Nucleus accumbens (tissue), 56 donors: ENCODE measurements at regions not wholly inside any gene's neighbourhood (a gene's known extent, or its start where the extent isn't known, plus 50 kb on each side); places are given as distances from the start of the nearest gene placed in this dataset.
A peak's percentile ranks its signal among the peaks of the same experiment; 100 is the strongest.

Experiments used
- DNase-seq, 56 donors: peaks; one replicate each; lab custom pipeline; 2025; lab: John Stamatoyannopoulos, UW

DNA sequence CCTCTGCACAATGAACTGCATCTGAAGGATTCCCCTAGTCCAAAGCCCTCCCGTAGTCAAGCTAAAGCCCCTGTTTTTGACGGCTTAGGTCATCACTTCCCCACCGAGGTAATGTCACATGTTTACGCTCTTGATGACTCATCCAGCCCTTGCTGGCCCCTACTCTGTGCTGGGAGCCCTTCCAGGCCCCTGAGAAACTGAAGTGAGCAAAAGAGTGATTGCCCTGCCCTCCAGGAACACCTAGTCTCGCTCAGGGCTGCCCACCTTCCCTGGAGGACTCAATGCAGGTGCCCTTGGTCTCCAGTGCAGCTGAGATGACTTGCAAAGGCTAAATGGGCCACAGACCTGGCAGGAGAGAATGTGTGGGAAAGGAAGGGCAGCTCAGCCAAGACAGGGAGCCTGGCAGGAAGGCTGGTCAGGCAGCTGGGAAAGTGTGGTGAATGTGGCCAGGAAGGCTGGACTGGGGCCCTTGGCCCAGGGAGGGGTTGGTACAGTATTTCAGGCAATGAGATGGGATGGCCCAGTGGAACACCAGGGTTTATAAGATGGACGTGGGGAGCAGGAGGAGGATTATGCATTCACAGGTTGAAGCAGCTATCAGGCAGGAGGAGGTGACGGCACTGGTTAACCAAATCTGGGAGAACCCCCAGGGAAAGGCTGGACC lies 345.6 kb downstream of the NPHP4 start:
- no peak for DNase-seq

DNA sequence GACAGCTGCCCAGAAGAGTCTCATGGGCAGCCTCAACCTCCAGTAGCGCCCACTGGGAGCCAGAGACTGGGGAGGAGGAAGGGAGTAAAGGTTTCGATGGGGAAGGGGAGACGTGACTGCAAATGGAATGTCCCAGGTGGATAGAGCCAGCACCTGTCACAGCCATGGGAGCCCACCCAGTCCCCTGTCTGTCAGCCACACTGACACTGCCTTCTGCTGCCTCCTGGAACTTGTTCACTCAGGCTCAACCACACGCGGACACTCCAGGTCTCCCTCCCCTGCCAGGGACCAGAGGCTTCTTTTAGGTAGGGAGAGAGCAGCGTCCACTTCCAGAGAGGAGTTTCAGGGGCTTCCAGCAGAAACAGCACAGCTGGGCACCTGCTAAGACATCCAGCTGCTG lies 346.3 kb downstream of the NPHP4 start:
- DNase-seq: no peak

DNA sequence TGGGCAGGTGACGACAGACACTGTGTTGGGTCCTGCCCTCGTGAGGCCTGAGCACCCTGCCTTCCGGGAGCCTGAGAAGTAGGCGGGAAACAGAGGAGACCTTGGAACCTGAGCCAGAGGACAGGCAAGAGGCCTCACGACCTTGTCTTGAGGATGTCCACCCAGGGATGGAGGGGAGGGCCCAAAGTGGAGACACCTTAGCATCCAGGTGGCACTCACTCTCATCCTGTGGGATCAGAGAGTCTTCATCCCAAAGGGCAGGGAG lies 347.2 kb downstream of the NPHP4 start:
- no peak for DNase-seq

DNA sequence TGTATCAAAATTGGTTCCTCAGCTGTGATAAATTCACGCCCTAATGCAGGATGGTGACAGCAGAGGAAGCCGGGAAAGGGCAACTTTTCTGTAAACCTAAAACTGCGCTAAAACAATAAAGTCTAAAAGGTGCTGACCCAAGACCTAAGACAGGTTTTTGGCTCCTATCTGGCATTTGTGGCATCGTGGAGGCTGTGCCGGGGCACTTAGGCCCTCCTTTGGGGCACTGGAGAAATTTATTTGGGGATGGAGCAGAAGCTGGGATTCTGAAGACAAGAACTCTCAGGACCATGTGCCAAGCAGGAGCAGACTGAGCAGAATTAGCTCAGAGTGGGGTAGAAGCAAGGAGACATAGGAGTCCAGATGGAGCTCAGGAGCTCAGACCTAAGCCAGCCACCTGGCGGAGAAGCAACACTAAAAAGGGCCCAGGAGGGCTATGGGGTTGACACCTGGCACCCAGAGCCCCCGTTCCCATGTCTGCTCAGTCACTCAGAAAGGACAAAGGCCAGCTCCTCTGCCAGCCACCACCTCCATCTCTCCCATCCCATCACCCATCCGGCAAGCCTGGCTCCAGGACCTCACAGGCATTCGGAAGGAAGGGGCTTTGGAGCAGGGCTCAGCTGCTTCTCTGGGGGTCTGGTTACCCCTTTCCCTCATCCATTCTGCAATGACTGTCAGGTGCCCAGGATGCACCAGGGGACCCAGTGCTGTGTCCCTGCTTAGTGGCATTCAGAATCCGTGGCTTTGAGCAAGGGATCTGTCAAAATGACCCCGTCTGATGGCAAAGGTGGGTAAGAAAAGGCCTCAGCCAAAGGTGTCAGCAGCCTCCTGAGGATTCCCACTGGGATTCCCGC lies 347.7 kb downstream of the NPHP4 start:
- no peak for DNase-seq

DNA sequence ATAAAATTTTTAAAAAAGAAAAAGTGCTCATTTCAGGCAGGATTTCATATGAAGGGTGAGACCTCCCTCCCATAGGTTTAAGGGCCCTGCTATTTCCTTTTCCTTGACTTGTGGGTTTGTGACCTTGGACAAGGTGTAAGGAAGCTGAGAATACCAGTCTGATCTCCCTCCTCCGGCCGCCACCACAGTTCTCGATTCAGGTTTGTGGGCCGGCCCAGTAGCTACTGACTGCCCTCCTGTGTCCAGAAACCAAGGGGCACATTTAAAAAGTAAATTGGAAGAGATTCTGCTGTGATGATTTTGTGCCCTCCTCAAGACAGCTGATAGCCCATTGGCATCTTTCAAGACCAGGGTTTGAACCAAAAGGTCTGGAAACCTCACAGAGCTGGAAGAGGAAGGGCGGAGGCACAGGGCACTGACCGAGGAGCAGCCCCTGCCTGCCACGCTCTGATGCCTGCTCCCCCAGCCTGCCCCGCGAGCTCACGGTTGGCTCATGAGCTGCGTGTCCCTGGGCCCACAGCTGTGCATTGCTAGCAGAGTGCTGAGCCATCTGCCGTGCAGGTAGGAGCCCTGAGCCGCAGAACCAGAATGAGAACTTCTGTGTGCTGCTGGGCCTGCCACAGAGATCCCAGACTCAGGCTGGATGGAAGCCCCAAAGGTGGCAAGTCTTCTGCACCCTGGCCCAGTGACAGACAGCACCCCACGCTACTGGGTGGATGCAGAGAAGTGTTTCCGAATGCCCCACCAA lies 348.7 kb downstream of the NPHP4 start:
- DNase-seq: no peak

DNA sequence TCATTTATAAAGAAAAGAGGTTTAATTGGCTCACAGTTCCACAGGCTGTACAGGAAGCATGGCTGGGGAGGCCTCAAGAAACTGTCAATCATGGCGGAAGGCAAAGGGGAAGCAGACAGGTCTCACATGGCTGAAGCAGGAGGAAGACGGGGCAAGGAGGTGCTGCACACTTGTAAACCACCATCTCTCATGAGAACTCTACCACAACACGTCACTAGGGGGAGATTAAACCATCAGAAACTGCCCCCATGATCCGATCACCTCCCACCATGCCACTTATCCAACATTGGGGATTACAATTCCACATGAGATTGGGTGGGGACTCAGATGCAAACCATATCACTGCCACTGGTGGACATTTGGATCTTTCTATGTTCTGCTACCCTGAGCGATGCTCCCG lies 351.4 kb downstream of the NPHP4 start:
- DNase-seq: no peak

DNA sequence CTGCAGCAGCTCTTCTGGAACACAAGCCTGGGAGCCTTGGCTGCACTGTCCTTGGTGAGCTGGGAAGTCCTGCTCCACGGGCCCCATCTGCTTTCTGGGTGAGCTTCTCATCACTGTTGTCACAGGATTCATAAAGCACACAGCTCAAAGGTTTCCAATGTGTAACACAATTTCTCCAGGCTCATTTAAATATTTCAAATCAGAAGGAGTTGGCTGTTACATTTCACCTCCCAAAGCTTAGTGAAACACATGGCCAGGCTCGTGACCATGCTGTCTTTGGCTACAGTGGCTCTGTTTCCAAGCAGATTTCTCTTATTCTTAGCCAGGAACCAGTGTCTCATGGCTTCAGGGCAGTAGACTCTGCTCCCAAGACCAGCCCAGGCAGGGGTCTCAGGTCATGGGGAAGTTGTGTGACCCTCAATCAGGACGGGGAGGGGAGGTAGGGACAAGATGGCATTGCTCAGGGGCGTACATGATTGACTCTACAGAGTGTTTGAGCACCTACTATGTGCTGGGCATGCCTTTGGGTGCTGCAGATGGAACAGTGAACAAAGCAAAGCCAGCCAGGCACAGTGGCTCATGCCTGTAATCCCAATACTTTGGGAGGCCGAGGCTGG lies 353.0 kb downstream of the NPHP4 start:
- DNase-seq: no peak

DNA sequence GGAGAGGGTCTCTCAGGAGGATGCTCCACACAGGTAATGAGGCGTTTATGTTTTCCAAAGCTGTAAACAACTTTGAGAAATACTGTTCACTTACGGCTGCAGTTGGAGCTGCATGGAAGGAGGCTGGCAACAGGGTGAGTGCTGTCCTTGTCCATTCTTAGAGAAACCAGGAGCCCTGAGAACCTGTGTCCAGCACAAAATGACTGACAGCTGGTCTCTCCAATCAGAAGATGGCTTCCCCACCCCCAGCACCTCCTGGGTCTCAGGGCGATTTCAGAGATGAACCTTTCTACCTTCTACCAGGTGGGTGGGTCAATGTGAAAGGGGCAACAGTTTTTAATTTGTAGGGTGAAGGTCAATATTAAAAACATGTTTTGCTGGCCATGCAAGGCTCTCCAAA lies 353.6 kb downstream of the NPHP4 start:
- DNase-seq: no peak

DNA sequence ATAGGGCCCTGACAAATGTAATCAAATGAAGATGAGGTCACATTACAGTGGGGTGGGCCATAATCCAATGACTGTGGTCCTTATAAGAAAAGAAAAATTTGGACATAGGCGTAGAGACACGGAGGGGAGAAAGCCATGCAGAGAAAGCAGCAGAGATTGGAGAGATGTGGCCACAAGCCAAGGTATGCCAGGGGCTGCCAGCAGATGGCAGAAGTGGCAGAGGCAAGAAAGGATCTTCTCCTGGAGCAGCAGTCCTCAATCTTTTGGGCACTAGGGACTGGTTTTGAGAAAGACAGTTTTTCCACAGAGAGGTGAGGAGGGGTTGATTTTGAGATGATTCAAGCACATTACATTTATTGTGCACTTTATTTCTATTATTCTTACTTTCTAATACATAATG lies 355.1 kb downstream of the NPHP4 start:
- DNase-seq: peak in 10 of 56 donors; percentile 1 to 25 (median 7)

DNA sequence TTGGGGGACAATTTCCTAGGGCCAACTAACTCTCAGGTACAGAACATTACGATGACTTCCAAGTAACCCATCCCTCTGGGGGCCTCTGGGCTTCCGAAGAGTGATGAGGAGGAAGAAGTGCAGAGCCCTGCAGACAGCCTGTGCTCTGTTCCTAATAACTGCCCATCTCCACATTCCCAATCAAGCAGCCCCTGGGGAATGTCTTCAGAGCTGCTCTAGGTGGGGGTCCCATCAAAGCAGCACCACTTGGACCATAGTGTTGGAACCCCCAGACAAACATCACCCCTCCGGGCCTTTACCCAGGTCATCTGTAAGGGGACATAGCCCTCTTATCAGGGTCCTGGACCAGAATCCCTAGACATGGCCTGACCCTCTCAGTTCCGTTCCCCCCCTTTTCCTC lies 357.3 kb downstream of the NPHP4 start:
- no peak for DNase-seq

DNA sequence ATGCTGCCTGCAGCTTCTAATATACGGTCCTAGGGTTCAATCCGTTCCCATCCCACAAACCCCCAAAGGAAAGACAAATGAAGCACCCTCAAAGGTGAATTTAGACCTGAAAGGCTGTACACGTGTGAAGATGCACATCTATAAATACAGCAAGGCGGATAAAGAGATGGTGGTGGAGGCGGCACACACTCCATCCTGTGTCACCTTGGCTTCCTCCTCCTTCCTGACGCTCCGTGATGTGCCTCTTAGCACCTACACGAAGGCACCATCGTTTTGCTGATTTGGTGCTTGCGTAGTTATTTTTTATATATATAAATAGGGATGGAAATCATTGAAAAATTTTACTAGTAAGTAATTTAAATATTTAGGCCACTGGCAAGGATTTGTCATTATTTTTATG lies 359.4 kb downstream of the NPHP4 start:
- DNase-seq: peak in 6 of 56 donors; percentile 5 to 34 (median 22)

DNA sequence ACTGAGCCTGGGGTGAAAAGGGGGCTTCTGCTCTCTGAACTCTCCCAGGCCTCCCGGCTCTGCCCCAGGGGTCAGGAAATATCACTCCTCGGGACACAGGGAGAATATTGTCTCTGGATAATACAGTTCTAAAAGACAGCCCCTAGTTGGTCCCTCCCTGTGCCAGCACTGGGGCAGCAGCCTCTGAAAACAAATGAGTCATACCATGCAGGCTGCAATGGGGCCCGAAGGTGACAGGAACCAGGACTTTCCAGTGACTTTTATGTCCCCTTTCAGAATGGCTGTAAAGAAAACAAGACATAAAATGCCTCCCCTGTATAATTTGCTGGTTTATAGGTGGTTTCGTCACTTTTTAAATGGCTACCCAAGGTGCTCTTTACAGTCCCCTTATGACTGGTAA lies 360.0 kb downstream of the NPHP4 start:
- no peak for DNase-seq

DNA sequence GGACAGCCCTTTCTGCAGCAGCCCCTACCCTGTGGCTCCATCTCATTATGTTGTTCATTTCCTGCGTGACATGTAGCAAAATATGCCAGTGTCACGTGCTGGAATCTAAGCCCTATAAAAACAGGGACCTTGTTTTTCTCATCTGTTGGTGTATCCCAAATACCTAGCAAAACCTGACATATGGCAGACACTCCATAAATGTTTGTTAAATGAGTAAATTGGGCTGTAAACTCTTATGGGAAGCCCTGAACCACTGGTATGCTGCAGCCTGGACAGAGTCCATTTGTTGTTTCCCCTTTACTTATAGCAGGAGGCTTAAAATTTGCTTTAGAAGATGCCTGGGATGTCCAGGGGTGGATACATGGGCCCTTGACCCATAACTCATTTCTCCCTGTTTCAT lies 363.8 kb downstream of the NPHP4 start:
- no peak for DNase-seq

DNA sequence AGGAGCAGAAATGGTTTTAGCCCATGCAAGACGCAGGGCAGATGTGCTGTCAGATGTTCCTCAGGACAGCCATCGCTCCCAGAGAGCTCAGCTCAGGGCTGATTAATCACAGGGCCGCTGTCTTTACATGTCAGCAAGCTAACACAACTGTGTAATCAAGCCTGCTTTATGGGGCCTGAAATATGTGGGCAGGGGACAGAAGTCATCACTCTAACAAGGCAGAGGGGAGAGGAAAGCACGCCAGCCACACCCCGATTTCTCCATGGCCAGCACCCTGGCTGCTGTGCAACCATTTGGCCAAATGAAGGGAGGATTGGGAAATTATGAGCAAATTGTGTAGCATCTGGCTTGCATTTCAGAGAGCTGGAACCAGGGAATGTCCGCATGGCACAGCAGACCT lies 368.8 kb downstream of the NPHP4 start:
- DNase-seq: no peak

DNA sequence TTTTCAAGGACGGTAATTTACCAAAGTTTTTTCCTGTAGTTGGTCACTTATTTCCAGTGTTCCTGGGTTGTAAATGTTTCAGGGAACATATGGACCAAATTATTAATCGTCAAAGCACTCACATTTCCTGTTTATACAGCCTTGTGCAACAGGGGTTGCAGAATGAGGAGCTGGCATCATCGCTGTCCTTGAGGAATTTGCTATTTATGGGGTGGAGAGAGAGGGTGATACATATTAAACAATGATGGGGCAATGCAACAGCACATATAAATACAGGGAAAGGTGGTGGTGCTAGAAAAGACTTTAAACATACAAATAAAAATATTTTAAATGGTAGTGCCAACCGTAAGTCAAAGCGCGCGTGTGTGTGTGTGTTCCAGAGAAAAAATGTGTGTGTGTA lies 369.8 kb downstream of the NPHP4 start:
- DNase-seq: no peak

DNA sequence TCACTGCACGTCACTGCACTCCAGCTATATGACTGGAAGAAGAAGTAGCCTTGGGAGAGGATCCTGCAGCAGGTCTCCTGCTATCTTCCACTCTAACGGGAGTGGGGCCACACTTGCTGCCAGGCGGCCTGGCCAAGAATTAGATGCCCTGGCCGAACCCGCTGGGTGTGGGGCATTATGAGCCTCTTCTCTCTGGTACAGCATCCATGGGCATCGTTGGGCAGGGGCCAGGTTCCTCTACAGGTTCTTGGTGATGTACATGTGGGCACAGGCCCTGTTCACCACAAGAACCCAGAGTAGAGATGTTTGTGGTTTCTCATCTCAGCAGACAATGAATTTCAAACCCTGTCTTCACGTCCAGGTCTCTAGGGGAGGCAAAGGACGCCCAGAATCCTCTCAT lies 370.5 kb downstream of the NPHP4 start:
- no peak for DNase-seq

DNA sequence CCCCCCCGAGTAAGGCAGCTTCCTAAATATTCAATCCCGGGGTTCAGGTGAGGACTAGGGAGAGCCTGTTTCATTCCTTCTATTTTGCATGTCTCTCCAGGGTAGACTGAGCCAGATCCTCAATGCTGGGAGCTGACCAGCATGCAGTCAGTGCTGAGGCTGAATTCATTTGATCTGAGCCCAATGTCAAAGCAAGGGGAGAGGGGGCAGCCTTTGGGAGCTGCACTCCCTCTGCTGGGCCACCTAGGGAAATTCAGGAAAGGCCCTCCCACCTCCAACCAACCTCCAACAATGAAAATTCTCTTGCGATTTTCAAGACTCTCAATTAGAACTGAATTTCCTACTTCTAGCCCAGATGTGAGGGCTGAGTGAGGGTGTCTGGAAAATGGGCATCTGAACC lies 371.2 kb downstream of the NPHP4 start:
- DNase-seq: peak in 5 of 56 donors; percentile 5 to 44 (median 30)

DNA sequence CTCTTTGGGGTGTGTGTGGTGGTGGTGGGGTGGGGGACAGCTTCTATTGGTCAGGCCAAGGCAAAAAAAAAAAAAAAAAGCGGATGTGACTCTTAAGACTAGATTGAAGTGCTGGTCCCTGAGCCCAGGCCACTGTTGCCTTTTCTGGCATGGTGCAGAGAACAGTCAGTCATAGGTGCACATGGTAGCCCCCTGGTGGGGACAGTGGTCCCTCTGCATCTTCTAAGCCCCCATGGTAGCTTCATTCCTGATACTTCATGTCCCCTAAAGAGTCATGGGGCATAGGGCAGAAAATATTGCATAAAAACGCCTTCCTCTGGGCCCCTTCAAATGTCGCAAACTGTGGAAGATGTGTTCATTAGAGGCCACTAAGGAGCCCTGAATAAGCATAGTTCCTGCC lies 371.8 kb downstream of the NPHP4 start:
- no peak for DNase-seq

DNA sequence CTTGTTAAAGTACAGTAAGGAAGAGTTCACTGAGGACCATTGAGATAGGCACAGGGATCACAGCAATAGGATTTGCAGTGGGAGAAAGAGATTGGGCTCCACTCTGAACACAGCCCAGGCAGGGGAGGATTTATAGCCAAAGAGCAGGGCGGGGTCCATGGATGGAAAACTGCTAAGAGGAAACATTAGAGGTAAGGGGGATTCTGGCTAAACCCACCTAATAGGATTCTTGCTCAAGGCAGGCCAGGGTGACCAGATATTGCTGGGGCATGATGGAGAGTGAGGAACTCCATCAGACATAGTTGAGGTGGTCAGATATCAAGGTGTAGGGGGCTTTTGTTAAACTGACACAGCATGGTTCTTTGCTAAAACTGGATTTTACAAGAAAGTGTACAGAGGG lies 372.8 kb downstream of the NPHP4 start:
- no peak for DNase-seq

DNA sequence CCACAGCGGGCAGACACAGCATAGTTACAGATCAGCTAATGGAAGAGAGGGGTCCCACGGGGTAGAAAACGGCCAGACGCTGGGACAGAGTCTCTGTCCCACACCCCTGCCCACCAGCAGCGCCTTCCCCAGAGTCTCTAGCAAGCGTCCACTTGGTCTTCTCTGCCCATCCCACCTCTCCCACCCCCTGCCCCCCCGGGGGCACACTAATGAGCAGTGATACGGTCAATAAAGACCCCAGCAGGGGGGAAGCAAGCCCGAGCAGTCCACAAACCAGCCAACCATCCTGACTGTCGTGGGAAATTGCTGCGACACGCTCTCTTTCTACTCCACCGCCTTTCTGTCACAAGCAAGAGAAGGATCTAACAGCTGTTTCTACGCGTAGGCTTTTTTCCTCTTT lies 374.7 kb downstream of the NPHP4 start:
- no peak for DNase-seq

DNA sequence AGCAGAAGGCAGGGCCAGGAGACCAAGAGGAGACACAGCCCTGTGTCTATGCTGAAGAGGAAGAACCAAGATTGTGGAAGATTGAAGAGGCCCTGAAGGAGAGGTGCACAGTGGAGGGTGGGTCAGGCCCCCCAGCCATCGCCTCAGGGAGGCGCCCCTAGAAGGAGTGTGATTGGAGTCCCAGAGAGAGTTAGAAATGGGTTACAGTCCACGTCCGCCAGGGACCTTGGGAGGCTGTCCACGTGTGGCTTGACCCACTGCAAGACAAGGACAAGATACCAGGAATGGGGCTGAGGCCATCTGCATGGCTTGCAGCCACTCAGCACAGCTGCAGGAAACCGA lies 375.1 kb downstream of the NPHP4 start:
- DNase-seq: no peak
